HG03439 (cell line): ENCODE measurements at regions not wholly inside any gene's neighbourhood (a gene's known extent, or its start where the extent isn't known, plus 50 kb on each side); places are given as distances from the start of the nearest gene placed in this dataset.

Source experiments
- ATAC-seq: cut with Tn5 transposase; IDR thresholded peaks from one replicate; pipeline ENCODE4 v1.9.1; 2021; ENCODE audit warnings: mild to moderate bottlenecking, moderate library complexity; ENCODE audit not compliant: unreplicated experiment

DNA sequence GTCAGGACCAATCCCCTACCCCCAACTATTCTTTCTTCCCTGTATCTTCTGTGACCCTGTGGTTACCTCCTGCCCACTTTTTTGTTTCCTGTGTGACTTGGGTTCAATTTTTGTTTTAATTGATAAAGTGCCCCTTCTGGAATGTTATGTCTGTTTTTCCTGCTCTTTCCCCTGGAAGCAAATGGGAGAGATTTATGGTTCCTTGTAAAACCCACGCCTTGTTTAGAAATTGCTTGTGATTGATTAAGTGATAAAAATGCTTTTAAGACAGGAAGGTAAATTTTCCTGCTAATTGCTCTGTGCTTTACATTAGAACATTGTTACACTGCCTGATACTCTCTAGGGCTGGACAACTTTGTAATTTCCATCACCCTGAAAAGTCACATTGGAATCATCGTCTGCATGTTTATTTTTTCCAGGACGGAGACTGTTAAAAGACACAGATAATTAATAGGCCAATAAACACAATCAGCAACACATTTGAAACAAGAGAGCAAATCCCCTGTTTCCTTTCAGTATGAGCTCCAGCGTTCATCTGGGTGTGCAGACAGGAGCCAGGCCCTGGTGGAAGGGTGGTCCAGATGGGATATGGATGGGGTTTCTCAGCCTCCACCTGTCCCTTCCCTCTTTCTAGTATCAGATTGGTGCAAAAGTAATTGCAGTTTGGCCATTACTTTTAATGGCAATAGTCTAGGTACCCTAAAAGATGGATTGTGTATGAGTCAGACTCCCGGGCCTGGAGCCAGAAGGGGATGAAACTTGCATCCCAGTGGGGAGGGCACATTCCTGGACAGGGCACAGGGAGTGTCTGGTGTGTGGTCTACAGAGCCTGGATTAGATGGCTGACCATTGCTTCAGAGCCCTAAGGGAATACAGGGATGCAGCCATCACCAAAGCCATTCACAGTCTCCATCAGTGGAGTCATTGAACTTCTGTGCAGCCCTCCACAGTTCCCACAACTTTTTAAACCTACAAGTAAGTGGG, 58.1 kb upstream of the AGBL1 start:
- no peak for ATAC-seq

DNA sequence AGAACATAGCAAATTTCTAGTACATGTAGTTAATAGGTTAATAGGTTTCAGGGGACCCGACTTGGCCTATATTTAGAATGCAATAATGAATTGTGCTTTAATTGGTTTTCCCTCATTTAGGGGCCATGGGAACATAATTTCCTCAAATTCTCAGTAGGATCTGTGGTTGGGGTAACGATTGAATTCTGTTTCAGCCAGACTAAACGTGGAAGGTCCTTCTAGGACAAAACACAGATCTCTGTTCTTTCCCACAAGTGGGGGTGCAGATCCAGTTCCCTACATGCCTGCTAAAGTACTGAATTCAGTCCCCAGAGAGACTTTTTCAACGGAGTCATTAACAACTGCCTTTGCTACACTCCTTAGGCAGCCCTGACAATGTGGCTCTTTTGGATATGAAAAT, 50.7 kb upstream of the AGBL1 start:
- no peak for ATAC-seq
